ENCODE measurements at regions not wholly inside any gene's neighbourhood (a gene's known extent, or its start where the extent isn't known, plus 50 kb on each side); places are given as distances from the start of the nearest gene placed in this dataset.
A peak's percentile ranks its signal among the peaks of the same experiment; 100 is the strongest.
"Not testable (repeated sequence)": the region's sequence is repeated elsewhere in the genome, so short reads cannot be mapped to it uniquely, and the experiment has no call there.

DNA sequence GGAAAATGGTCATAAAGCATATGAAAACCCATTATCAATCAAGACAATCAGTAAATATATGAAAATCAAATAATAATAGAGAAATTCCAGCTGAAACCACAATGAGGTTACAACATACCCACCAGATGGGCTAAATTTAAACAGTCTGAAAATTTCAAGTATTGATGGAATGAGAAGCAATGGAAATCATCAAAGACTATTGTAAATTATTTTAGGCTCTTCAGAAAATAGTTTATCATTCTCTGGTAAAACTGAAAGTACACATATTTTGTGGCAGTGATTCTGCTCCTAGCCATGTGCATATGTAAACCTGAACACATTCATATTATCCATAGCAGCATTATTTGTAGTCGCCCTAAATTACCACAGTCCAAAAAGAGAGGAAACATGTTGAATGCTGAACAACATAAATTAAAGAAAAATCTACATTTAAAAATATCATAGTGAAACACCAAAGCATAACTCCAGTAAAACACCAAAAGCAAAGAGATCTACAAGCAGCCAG is 215.3 kb downstream of the PRELID2 start:
- H3K4me1 ChIP-seq (ENCODE audit: insufficient read depth, low read length): no peaks in the 10 kb centered on the region
- H3K79me2 ChIP-seq (ENCODE audit: insufficient read depth, low read length): no peaks in the 10 kb centered on the region
- H3K36me3 Mint-ChIP-seq (ENCODE audit: low read depth, unreplicated experiment): peaks cover 2% of the 10 kb centered on the region
- FAIRE-seq: no peak
- peaks cover 4% of the 10 kb centered on the region for H3K9me3 Mint-ChIP-seq (ENCODE audit: unreplicated experiment)
- no peak overlapping the region for H3K4me3 ChIP-seq (ENCODE audit: insufficient read depth, low read depth, low read length)
- H3K4me1 Mint-ChIP-seq (ENCODE audit: low read depth, unreplicated experiment): peaks cover 3% of the 10 kb centered on the region
- no peak for TF ChIP-seq EZH2 (IDR thresholded peaks at IDR 0.05; ENCODE audit: insufficient read depth, low read length)
- TF ChIP-seq, protein P1, sequence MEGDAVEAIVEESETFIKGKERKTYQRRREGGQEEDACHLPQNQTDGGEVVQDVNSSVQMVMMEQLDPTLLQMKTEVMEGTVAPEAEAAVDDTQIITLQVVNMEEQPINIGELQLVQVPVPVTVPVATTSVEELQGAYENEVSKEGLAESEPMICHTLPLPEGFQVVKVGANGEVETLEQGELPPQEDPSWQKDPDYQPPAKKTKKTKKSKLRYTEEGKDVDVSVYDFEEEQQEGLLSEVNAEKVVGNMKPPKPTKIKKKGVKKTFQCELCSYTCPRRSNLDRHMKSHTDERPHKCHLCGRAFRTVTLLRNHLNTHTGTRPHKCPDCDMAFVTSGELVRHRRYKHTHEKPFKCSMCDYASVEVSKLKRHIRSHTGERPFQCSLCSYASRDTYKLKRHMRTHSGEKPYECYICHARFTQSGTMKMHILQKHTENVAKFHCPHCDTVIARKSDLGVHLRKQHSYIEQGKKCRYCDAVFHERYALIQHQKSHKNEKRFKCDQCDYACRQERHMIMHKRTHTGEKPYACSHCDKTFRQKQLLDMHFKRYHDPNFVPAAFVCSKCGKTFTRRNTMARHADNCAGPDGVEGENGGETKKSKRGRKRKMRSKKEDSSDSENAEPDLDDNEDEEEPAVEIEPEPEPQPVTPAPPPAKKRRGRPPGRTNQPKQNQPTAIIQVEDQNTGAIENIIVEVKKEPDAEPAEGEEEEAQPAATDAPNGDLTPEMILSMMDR (IDR thresholded peaks at IDR 0.05; ENCODE audit: insufficient read depth, low read depth, low read length): no peak
- no peak overlapping the region for H2AFZ ChIP-seq (ENCODE audit: low read depth, low read length)
- H4K20me1 ChIP-seq (ENCODE audit: insufficient read depth, low read length): no peaks in the 10 kb centered on the region
- H3K27ac Mint-ChIP-seq (ENCODE audit: unreplicated experiment): no peak overlapping the region
- no peak overlapping the region for H3K4me2 ChIP-seq (ENCODE audit: low read length)
- peak; percentile 35 for DNase-seq (ENCODE audit: low read depth)
- H3K27me3 Mint-ChIP-seq (ENCODE audit: low read depth, unreplicated experiment): no peaks in the 10 kb centered on the region
- no peaks in the 10 kb centered on the region for H3K9me3 ChIP-seq (ENCODE audit: insufficient read depth, low read depth, low read length)
- H3K27me3 ChIP-seq (ENCODE audit: insufficient read depth, low read length): no peaks in the 10 kb centered on the region
- H3K4me3 Mint-ChIP-seq (ENCODE audit: unreplicated experiment): no peak overlapping the region
- H3K36me3 ChIP-seq (ENCODE audit: insufficient read depth, low read length): no peaks in the 10 kb centered on the region
- H3K9ac ChIP-seq (ENCODE audit: low read length): no peak overlapping the region
- H3K27ac ChIP-seq (ENCODE audit: low read depth, low read length): no peak overlapping the region

DNA sequence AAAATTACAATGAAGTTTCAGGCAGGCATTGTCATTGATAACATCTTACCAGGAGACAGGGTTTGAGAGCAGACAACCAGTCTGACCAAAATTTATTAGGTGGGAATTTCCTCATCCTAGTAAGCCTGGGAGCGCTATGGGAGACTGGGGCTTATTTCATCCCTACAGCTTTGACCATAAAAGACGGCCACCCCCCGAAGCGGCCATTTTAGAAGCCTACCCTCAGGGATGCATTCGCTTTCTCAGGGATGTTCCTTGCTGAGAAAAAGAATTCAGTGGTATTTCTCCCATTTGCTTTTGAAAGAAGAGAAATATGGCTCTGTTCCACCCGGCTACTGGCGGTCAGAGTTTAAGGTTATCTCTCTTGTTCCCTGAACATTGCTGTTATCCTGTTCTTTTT is 218.4 kb downstream of the PRELID2 start:
- H4K20me1 ChIP-seq (ENCODE audit: insufficient read depth, low read length); H3K36me3 Mint-ChIP-seq (ENCODE audit: low read depth, unreplicated experiment); H3K27me3 Mint-ChIP-seq (ENCODE audit: low read depth, unreplicated experiment); H3K4me2 ChIP-seq (ENCODE audit: low read length); H3K27ac Mint-ChIP-seq (ENCODE audit: unreplicated experiment); FAIRE-seq; H3K4me3 Mint-ChIP-seq (ENCODE audit: unreplicated experiment); DNase-seq (ENCODE audit: low read depth); H3K27ac ChIP-seq (ENCODE audit: low read depth, low read length); H3K4me3 ChIP-seq (ENCODE audit: insufficient read depth, low read depth, low read length); H3K4me1 Mint-ChIP-seq (ENCODE audit: low read depth, unreplicated experiment); H3K9ac ChIP-seq (ENCODE audit: low read length); H3K9me3 Mint-ChIP-seq (ENCODE audit: unreplicated experiment); H3K4me1 ChIP-seq (ENCODE audit: insufficient read depth, low read length); H3K36me3 ChIP-seq (ENCODE audit: insufficient read depth, low read length); H2AFZ ChIP-seq (ENCODE audit: low read depth, low read length); H3K27me3 ChIP-seq (ENCODE audit: insufficient read depth, low read length); H3K79me2 ChIP-seq (ENCODE audit: insufficient read depth, low read length); H3K9me3 ChIP-seq (ENCODE audit: insufficient read depth, low read depth, low read length): not testable (repeated sequence)

DNA sequence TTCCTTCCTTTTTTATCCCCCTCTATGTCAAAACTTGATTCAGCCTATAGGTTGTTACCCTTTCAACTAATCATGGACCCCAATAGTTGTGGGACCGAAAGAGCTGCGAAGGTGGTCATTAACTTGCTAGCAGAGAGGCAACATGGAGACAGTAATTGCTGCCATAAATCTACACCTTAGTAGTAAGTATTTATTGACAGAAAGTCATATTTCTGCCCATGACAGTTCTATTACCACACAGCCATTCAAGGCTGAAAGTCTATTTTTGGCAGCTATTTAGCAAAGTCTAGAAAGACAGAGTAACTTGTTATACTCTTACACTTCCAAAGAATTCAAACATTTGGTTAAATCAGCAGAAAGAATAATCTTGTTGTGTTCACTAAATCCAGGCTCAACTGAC is 236.2 kb downstream of the PRELID2 start:
- Mint-ChIP-seq H3K9me3 (ENCODE audit: unreplicated experiment) (peaks cover 2% of the 10 kb centered on the region), H3K36me3 (ENCODE audit: low read depth, unreplicated experiment) (no peaks in the 10 kb centered on the region), H3K27me3 (ENCODE audit: low read depth, unreplicated experiment) (no peaks in the 10 kb centered on the region), H3K4me3 (ENCODE audit: unreplicated experiment) (no peak overlapping the region), H3K4me1 (ENCODE audit: low read depth, unreplicated experiment) (no peaks in the 10 kb centered on the region), H3K27ac (ENCODE audit: unreplicated experiment) (no peak overlapping the region)
- Histone ChIP-seq H3K79me2 (ENCODE audit: insufficient read depth, low read length) (no peaks in the 10 kb centered on the region), H3K27me3 (ENCODE audit: insufficient read depth, low read length) (no peaks in the 10 kb centered on the region), H3K4me1 (ENCODE audit: insufficient read depth, low read length) (no peaks in the 10 kb centered on the region), H4K20me1 (ENCODE audit: insufficient read depth, low read length) (no peaks in the 10 kb centered on the region), H3K9me3 (ENCODE audit: insufficient read depth, low read depth, low read length) (no peaks in the 10 kb centered on the region), H3K4me2 (ENCODE audit: low read length) (no peak overlapping the region), H2AFZ (ENCODE audit: low read depth, low read length) (no peak overlapping the region), H3K9ac (ENCODE audit: low read length) (no peak overlapping the region), H3K27ac (ENCODE audit: low read depth, low read length) (no peak overlapping the region), H3K4me3 (ENCODE audit: insufficient read depth, low read depth, low read length) (no peak overlapping the region), H3K36me3 (ENCODE audit: insufficient read depth, low read length) (no peaks in the 10 kb centered on the region)
- FAIRE-seq (no peak), DNase-seq (ENCODE audit: low read depth) (no peak)
- TF ChIP-seq EZH2 (IDR thresholded peaks at IDR 0.05; ENCODE audit: insufficient read depth, low read length): no peak
- TF ChIP-seq, protein P1 (IDR thresholded peaks at IDR 0.05; ENCODE audit: insufficient read depth, low read depth, low read length): no peak

Measured in astrocyte (in vitro differentiated cells and primary cell).